KMS-11 (cell line): ENCODE measurements at regions not wholly inside any gene's neighbourhood (a gene's known extent, or its start where the extent isn't known, plus 50 kb on each side); places are given as distances from the start of the nearest gene placed in this dataset.
"Not testable (repeated sequence)": the region's sequence is repeated elsewhere in the genome, so short reads cannot be mapped to it uniquely, and the experiment has no call there.

Experiments
- H2AFZ ChIP-seq: fragments of 200-600 bp; sonication (generic); 2 replicates; pipeline ENCODE4 v1.6.1; 2016; ENCODE audit warnings: antibody characterized with exemption, mixed run types, low read depth
- H3K27ac ChIP-seq: fragments of 200-600 bp; sonication (generic); 2 replicates; pipeline ENCODE4 v1.6.1; 2016; ENCODE audit warnings: mild to moderate bottlenecking, mixed run types
- H3K27me3 ChIP-seq: fragments of 200-600 bp; sonication (generic); 2 replicates; pipeline ENCODE4 v1.6.1; 2017; ENCODE audit warnings: mild to moderate bottlenecking, low read depth, mixed run types, moderate library complexity; ENCODE audit not compliant: insufficient read depth
- H3K36me3 ChIP-seq: fragments of 200-600 bp; sonication (generic); 2 replicates; pipeline ENCODE4 v1.6.1; 2017; ENCODE audit warnings: mild to moderate bottlenecking, mixed run types; ENCODE audit not compliant: insufficient read depth
- H3K4me1 ChIP-seq: fragments of 200-600 bp; sonication (generic); 2 replicates; pipeline ENCODE4 v1.6.1; 2016; ENCODE audit warnings: mild to moderate bottlenecking, low read depth, mixed run types; ENCODE audit not compliant: poor library complexity, severe bottlenecking
- H3K4me2 ChIP-seq: fragments of 200-600 bp; sonication (generic); 2 replicates; pipeline ENCODE4 v1.7.0; 2016; ENCODE audit warnings: mild to moderate bottlenecking, mixed run types
- H3K4me3 ChIP-seq: fragments of 200-600 bp; sonication (generic); IDR thresholded peaks from 2 replicates; pipeline ENCODE4 v1.6.1; 2017; ENCODE audit warnings: low read depth, low read length, mixed read lengths; ENCODE audit not compliant: insufficient read depth
- H3K79me2 ChIP-seq: fragments of 200-600 bp; sonication (generic); 2 replicates; pipeline ENCODE4 v1.6.1; 2016; ENCODE audit warnings: low read depth, mixed run types; ENCODE audit not compliant: insufficient read depth
- H3K9ac ChIP-seq: fragments of 200-600 bp; sonication (generic); 2 replicates; pipeline ENCODE4 v1.6.1; 2016; ENCODE audit warnings: mild to moderate bottlenecking, mixed run types
- H4K20me1 ChIP-seq: fragments of 200-600 bp; sonication (generic); 2 replicates; pipeline ENCODE4 v1.6.1; 2016; ENCODE audit warnings: mild to moderate bottlenecking, mixed run types; ENCODE audit not compliant: insufficient read depth
- CTCF ChIP-seq: fragments of 200-600 bp; sonication (generic); conservative IDR thresholded peaks from 2 replicates; pipeline ENCODE4 v1.6.1; 2017; ENCODE audit warnings: low read depth, mild to moderate bottlenecking, antibody characterized with exemption, low read length, moderate library complexity, mixed read lengths

- no peak overlapping the region for H3K9ac ChIP-seq
- no peak overlapping the region for H3K27ac ChIP-seq
- no peak overlapping the region for H3K4me3 ChIP-seq
- peak overlapping the region; percentile 40 for H3K4me2 ChIP-seq
- H3K27me3 ChIP-seq: no peaks in the 10 kb centered on the region
- no peak overlapping the region for H2AFZ ChIP-seq
- peaks cover 82% of the 10 kb centered on the region for H3K4me1 ChIP-seq
- no peaks in the 10 kb centered on the region for H4K20me1 ChIP-seq
- H3K79me2 ChIP-seq: no peaks in the 10 kb centered on the region
- no peaks in the 10 kb centered on the region for H3K36me3 ChIP-seq
- TF ChIP-seq CTCF: no peak
Observed at GRCh38 chr1:187038784-187039183, 210.0 kb downstream of the PLA2G4A start.

- H3K4me3 ChIP-seq: no peak overlapping the region
- H3K27me3 ChIP-seq: no peaks in the 10 kb centered on the region
- H2AFZ ChIP-seq: no peak overlapping the region
- H3K79me2 ChIP-seq: no peaks in the 10 kb centered on the region
- no peak for TF ChIP-seq CTCF
- peaks cover 60% of the 10 kb centered on the region for H3K4me1 ChIP-seq
- no peak overlapping the region for H3K27ac ChIP-seq
- no peaks in the 10 kb centered on the region for H3K36me3 ChIP-seq
- no peaks in the 10 kb centered on the region for H4K20me1 ChIP-seq
- H3K9ac ChIP-seq: no peak overlapping the region
- no peak overlapping the region for H3K4me2 ChIP-seq
Observed at GRCh38 chr1:187041104-187041503, 212.4 kb downstream of the PLA2G4A start.

- Histone ChIP-seq H3K4me3 (no peak overlapping the region), H4K20me1 (no peaks in the 10 kb centered on the region), H3K27me3 (no peaks in the 10 kb centered on the region), H3K27ac (no peak overlapping the region), H3K4me1 (peaks cover 48% of the 10 kb centered on the region), H3K79me2 (no peaks in the 10 kb centered on the region), H3K36me3 (no peaks in the 10 kb centered on the region), H2AFZ (no peak overlapping the region), H3K9ac (no peak overlapping the region), H3K4me2 (peak overlapping the region; percentile 84)
- TF ChIP-seq CTCF: no peak
Observed at GRCh38 chr1:187042538-187042937, 213.8 kb downstream of the PLA2G4A start.

- H3K4me1 ChIP-seq: peaks cover 39% of the 10 kb centered on the region
Observed at GRCh38 chr1:187043433-187043832, 214.7 kb downstream of the PLA2G4A start.

GRCh38 chr1:187044411-187044810, 215.7 kb downstream of the PLA2G4A start:
- H2AFZ ChIP-seq: no peak overlapping the region
- peaks cover 29% of the 10 kb centered on the region for H3K4me1 ChIP-seq
- no peak overlapping the region for H3K27ac ChIP-seq
- H3K36me3 ChIP-seq: no peaks in the 10 kb centered on the region
- no peaks in the 10 kb centered on the region for H3K79me2 ChIP-seq
- no peaks in the 10 kb centered on the region for H4K20me1 ChIP-seq
- no peak overlapping the region for H3K4me2 ChIP-seq
- no peak overlapping the region for H3K4me3 ChIP-seq
- H3K9ac ChIP-seq: no peak overlapping the region
- no peak for TF ChIP-seq CTCF
- no peaks in the 10 kb centered on the region for H3K27me3 ChIP-seq

More at GRCh38 chr1:187043433-187043832, 214.7 kb downstream of the PLA2G4A start:
- H4K20me1 ChIP-seq, H3K27ac ChIP-seq, H3K4me3 ChIP-seq, H3K79me2 ChIP-seq, H3K4me2 ChIP-seq, H3K36me3 ChIP-seq, H2AFZ ChIP-seq, H3K27me3 ChIP-seq, H3K9ac ChIP-seq: not testable (repeated sequence)
